Ovary (tissue), 3 donors: ENCODE measurements at regions not wholly inside any gene's neighbourhood (a gene's known extent, or its start where the extent isn't known, plus 50 kb on each side); places are given as distances from the start of the nearest gene placed in this dataset.

Experiments
- POLR2A ChIP-seq: fragments of 450-650 bp; IDR thresholded peaks from one replicate; pipeline ENCODE4 v1.6.1; 2017; ENCODE audit warnings: antibody characterized with exemption, mild to moderate bottlenecking, moderate library complexity
- TF ChIP-seq, protein P1 (sequence below), 3 donors: fragments of 450-650 bp in 2 of 3; fragments of 200-600 bp in 1 of 3; IDR thresholded peaks; one replicate each; pipeline versions ENCODE4 v1.5.1 to v1.8.0; 2016 to 2022; ENCODE audit warnings: antibody characterized with exemption in 3 of 3, mild to moderate bottlenecking in 1 of 3
- donor health status: DM: no; HTN: no; CAD: no.

DNA sequence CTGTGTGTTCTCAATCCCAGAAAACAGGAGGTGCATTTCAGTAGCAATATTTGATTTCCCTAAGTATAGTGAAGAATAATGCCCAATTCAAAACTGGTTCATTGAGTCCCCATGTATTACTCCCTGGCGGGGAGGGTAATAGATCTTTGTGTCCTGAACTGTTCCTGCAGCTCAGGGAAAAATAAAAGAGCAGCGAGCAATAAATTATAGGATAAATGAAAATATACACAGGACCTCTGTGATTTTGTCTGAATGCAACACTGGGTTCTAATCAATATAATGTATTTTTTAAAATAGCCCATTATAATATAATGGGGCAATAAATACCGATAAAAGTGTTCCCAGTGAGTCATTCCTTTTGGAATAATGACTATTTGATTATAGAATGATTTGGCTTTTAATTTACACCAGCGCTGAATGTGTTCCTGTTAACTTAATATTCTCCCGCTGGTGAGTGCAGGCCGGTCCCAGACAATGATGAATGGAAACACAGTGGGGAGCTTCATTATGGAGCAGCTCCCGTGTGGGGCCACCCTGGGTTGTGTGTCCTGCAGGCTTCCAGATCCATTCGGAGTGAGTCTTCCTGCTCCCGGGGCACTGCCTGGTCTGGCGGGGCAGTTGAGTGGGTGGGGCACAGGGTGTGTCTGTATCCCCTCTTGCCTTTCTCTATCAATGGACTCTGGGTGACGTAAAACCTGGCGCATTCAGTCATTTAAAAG, 263.1 kb downstream of the ACTR3B start:
- TF ChIP-seq, protein P1, sequence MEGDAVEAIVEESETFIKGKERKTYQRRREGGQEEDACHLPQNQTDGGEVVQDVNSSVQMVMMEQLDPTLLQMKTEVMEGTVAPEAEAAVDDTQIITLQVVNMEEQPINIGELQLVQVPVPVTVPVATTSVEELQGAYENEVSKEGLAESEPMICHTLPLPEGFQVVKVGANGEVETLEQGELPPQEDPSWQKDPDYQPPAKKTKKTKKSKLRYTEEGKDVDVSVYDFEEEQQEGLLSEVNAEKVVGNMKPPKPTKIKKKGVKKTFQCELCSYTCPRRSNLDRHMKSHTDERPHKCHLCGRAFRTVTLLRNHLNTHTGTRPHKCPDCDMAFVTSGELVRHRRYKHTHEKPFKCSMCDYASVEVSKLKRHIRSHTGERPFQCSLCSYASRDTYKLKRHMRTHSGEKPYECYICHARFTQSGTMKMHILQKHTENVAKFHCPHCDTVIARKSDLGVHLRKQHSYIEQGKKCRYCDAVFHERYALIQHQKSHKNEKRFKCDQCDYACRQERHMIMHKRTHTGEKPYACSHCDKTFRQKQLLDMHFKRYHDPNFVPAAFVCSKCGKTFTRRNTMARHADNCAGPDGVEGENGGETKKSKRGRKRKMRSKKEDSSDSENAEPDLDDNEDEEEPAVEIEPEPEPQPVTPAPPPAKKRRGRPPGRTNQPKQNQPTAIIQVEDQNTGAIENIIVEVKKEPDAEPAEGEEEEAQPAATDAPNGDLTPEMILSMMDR (IDR thresholded peaks at IDR 0.05), result no peak
- no peak for TF ChIP-seq POLR2A
